Panc1 (cell line): ENCODE measurements at regions not wholly inside any gene's neighbourhood (a gene's known extent, or its start where the extent isn't known, plus 50 kb on each side); places are given as distances from the start of the nearest gene placed in this dataset.

Experiments used
- ATAC-seq: fragments of 200-7000 bp; cut with Tn5 transposase; 2 replicates; pipeline ENCODE4 v1.9.1; 2020; ENCODE audit warnings: mild to moderate bottlenecking, moderate library complexity
- BruUV-seq: library from RNA; stranded (reverse); fragments of 400-500 nt; replicated peaks from 2 replicates; lab custom pipeline; 2021; lab: Mats Ljungman, UMichigan
- CTCF ChIA-PET: fragments of 300-600 bp; sonication (Branson Sonifier 250); formaldehyde crosslinking; loops from one replicate; lab custom pipeline; 2022; ENCODE audit warnings: antibody characterized with exemption; lab: Charles Lee
- POLR2A ChIA-PET: fragments of 300-600 bp; sonication (Branson Sonifier 250); formaldehyde crosslinking; loops from one replicate; lab custom pipeline; 2022; ENCODE audit warnings: antibody characterized with exemption; lab: Charles Lee
- DNase-seq: peaks from one replicate; pipeline ENCODE4 v3.0.0-alpha.2; 2010; ENCODE audit warnings: low read depth, low spot score
- H3K27ac ChIP-seq: 2 replicates; pipeline ENCODE4 v1.5.1; 2011; ENCODE audit warnings: mild to moderate bottlenecking, low read length, inconsistent platforms
- H3K27me3 ChIP-seq: fragments of 200-500 bp; sonication (Bioruptor generic); 2 replicates; pipeline ENCODE4 v1.6.0; 2014; ENCODE audit warnings: low read length, inconsistent platforms; ENCODE audit not compliant: control insufficient read depth, insufficient read depth
- H3K36me3 ChIP-seq: fragments of 200-500 bp; sonication (Bioruptor generic); 2 replicates; pipeline ENCODE4 v1.5.1; 2014; ENCODE audit warnings: inconsistent platforms, mild to moderate bottlenecking, low read length, moderate library complexity; ENCODE audit not compliant: control insufficient read depth, insufficient read depth
- H3K4me1 ChIP-seq: 2 replicates; pipeline ENCODE4 v1.5.1; 2011; ENCODE audit warnings: inconsistent platforms, mild to moderate bottlenecking, low read length, moderate library complexity; ENCODE audit not compliant: control insufficient read depth, insufficient read depth
- H3K4me3 ChIP-seq, 2 experiments: 2 replicates each; pipeline ENCODE4 v1.5.1; 2011 to 2012; ENCODE audit warnings: low read depth in 2 of 2, low read length in 2 of 2, mild to moderate bottlenecking in 2 of 2, inconsistent platforms in 1 of 2, moderate library complexity in 1 of 2
- H3K9me3 ChIP-seq: fragments of 200-500 bp; sonication (Bioruptor generic); 2 replicates; pipeline ENCODE4 v1.5.1; 2014; ENCODE audit warnings: low read depth, mild to moderate bottlenecking, inconsistent platforms, low read length, moderate library complexity; ENCODE audit not compliant: control insufficient read depth, insufficient read depth
- CTCF ChIP-seq: fragments of 450-650 bp; IDR thresholded peaks from 2 replicates; pipeline ENCODE4 v1.5.1; 2017; ENCODE audit warnings: mild to moderate bottlenecking
- POLR2AphosphoS5 ChIP-seq: IDR thresholded peaks from 2 replicates; pipeline ENCODE4 v1.6.1; 2012; ENCODE audit warnings: mild to moderate bottlenecking, low read depth, low read length, moderate library complexity
- REST ChIP-seq, 2 experiments: IDR thresholded peaks; 2 replicates each; pipeline ENCODE4 v1.6.1; 2011 to 2012; ENCODE audit warnings: low read depth in 2 of 2, control low read depth in 1 of 2, low read length in 1 of 2, mild to moderate bottlenecking in 1 of 2, moderate library complexity in 1 of 2; ENCODE audit not compliant: insufficient read depth in 1 of 2
- SIN3A ChIP-seq: IDR thresholded peaks from 2 replicates; pipeline ENCODE4 v1.6.1; 2012; ENCODE audit warnings: low read depth, mild to moderate bottlenecking, low read length, moderate library complexity, borderline replicate concordance; ENCODE audit not compliant: insufficient read depth
- TCF7L2 ChIP-seq: IDR thresholded peaks from 2 replicates; pipeline ENCODE4 v1.6.1; 2011; ENCODE audit warnings: mild to moderate bottlenecking, low read depth, low read length, inconsistent platforms
- in situ Hi-C: cut with HindIII; loops from 2 replicates; pipeline ENCODE4 v1.10.0; 2016; ENCODE audit warnings: low sequenced_read_pairs, low pct_unique_long_range_greater_than_20kb
- intact Hi-C: fragments of 100-400 bp; cut with micrococcal nuclease; formaldehyde crosslinking; loops from one replicate; pipeline ENCODE4 v1.10.0; 2022; ENCODE audit not compliant: unreplicated experiment

GRCh38 chr16:7990626-7991260 is 599.6 kb downstream of the TMEM114 start:
- H3K4me1 ChIP-seq: no peaks in the 10 kb centered on the region
- in situ Hi-C loops (no loop called here), intact Hi-C loops (no loop called here)
- no peak overlapping the region for H3K27ac ChIP-seq
- DNase-seq (no peak), ATAC-seq (no peak)
- no peaks in the 10 kb centered on the region for H3K36me3 ChIP-seq
- no peaks in the 10 kb centered on the region for H3K9me3 ChIP-seq
- BruUV-seq: no TSS peak
- CTCF ChIA-PET: no interaction called here
- POLR2A ChIA-PET: no interaction called here
- H3K27me3 ChIP-seq: no peaks in the 10 kb centered on the region
- TF ChIP-seq TCF7L2 (no peak), REST (IDR thresholded peaks at IDR 0.05; ENCODE audit: insufficient read depth in 1 of 2, low read depth in 2 of 2, low read length in 1 of 2) (no peak), POLR2AphosphoS5 (no peak), CTCF (no peak), SIN3A (no peak)
- no peak overlapping the region for H3K4me3 ChIP-seq

- in situ Hi-C loops: no loop called here
- ATAC-seq: no peak
These were observed 606.6 kb downstream of the TMEM114 start for GRCh38 chr16:7983676-7984075.

More at GRCh38 chr16:7983676-7984075, 606.6 kb downstream of the TMEM114 start:
- Histone ChIP-seq H3K9me3 (no peaks in the 10 kb centered on the region), H3K4me1 (no peaks in the 10 kb centered on the region), H3K4me3 (no peak overlapping the region), H3K27ac (no peak overlapping the region), H3K27me3 (no peaks in the 10 kb centered on the region), H3K36me3 (no peaks in the 10 kb centered on the region)
- ChIA-PET CTCF (interaction anchor here (0.8 kb wide), 1 partner anchor 414 kb away, joined by 3 read pairs; no protein-coding TSS in a partner anchor), POLR2A (no interaction called here)
- TF ChIP-seq REST (IDR thresholded peaks at IDR 0.05; ENCODE audit: insufficient read depth in 1 of 2, low read depth in 2 of 2, low read length in 1 of 2) (no peak), SIN3A (no peak), CTCF (no peak)
- intact Hi-C loops: no loop called here
- no peak for DNase-seq
- BruUV-seq: no TSS peak
